HG02678 (cell line): ENCODE measurements at regions not wholly inside any gene's neighbourhood (a gene's known extent, or its start where the extent isn't known, plus 50 kb on each side); places are given as distances from the start of the nearest gene placed in this dataset.
"Not testable (repeated sequence)": the region's sequence is repeated elsewhere in the genome, so short reads cannot be mapped to it uniquely, and the experiment has no call there.

Experiments
- ATAC-seq: cut with Tn5 transposase; IDR thresholded peaks from one replicate; pipeline ENCODE4 v1.9.1; 2021; ENCODE audit warnings: mild to moderate bottlenecking, moderate library complexity; ENCODE audit not compliant: unreplicated experiment

- no peak for ATAC-seq
Measured at GRCh38 chr9:7739595-7739994, 60.0 kb downstream of the DMAC1 start.

DNA sequence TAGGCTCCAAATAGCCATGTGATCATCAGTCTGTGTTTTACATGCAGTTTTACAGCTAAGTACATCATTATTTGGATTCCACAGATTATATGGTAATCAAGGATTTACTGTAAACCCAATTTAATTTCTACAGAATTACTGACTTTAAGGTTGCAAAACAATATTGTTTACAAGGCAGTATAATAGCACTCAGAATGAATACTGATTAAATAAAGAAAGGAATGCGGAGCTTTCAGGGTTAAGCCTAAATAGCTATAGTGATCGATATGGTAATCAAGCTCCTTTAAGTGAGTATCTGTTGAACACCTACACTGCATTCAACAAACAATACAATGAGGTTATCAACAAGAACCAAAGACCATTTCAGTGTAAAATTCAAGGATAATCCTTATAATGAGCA, 64.3 kb downstream of the DMAC1 start:
- no peak for ATAC-seq

DNA sequence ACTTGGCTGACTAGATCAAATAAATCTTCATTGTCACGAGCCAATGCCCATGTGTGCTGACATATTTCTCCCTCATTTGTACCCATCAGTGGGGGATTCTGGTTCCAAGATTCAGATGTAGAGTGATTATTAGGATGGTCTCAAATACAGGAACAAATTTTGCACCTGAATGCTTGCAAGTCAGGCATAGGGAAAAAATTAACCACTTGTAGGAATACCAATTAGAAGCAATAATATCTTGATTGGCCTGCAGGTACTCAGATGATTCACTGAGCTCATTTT, 69.5 kb downstream of the DMAC1 start:
- no peak for ATAC-seq

GRCh38 chr9:7729371-7730163, 70.0 kb downstream of the DMAC1 start:
- no peak for ATAC-seq

GRCh38 chr9:7721291-7721690, 78.3 kb downstream of the DMAC1 start:
- no peak for ATAC-seq

- not testable (repeated sequence) for ATAC-seq
Measured at GRCh38 chr9:7713088-7713487, 86.5 kb downstream of the DMAC1 start.

DNA sequence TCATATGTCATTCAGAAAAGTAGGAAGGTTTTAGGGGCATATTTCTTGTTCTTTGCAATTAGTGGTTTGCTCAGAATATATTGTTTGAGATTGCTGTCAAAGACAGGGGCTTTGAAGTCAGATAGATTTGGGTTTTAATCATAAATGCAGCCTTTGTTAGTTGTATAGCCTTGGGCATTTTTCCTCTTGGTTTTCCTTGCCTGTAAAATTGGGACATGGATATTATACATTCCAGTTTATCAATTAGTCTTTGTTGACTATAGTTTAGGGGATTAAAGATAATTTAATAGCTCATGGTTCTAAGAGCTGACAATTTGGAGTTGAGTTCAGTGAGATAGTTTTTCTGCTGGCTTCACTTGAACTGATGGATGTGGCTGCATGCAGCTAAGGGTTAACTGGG, 88.9 kb downstream of the DMAC1 start:
- ATAC-seq = no peak

DNA sequence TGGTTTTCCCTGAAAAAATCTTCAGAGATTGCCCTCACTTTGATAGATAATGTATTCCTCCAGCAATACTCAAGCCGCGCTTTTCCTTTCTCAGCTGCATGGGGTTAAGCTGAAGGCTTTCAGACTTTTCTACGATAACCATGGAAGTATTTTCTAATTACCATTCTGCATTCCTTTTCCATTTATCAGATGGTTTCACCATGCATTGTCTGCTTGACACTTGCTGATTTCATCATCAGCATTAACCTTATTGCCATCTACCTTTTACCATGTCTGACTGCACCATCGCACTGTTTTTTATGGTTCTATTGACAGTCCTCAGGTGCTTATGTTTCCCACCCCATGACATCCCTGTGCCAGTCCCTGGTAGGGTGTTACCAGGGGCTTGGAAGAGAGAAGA, 91.6 kb downstream of the DMAC1 start:
- ATAC-seq = no peak

- ATAC-seq = no peak
Measured at GRCh38 chr9:7704543-7704942, 95.0 kb downstream of the DMAC1 start.

GRCh38 chr9:7691909-7692308, 107.7 kb downstream of the DMAC1 start:
- ATAC-seq = no peak

GRCh38 chr9:7690014-7690413, 109.6 kb downstream of the DMAC1 start:
- ATAC-seq = no peak

- ATAC-seq = no peak
Measured at GRCh38 chr9:7688626-7689025, 111.0 kb downstream of the DMAC1 start.

GRCh38 chr9:7676609-7677156, 122.9 kb downstream of the DMAC1 start:
- no peak for ATAC-seq

- ATAC-seq = no peak
Measured at GRCh38 chr9:7671847-7672246, 127.7 kb downstream of the DMAC1 start.

DNA sequence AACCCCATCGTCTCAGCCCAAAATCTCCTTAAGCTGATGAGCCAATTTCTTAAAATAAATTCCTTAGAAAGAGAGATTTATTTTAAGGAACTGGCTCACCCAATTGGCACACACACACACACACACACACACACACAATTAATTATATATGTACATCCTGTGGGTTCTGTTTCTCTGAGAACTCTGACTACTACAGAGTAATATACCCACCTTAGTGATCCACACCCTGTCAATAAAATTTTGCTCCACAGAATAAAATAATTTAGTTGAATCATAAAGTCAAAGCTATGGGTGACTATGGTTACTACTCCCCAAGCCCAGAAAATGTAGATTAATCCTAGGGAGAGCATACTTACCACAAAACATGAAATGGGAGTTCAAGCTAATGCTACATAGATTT, 131.0 kb downstream of the DMAC1 start:
- no peak for ATAC-seq

DNA sequence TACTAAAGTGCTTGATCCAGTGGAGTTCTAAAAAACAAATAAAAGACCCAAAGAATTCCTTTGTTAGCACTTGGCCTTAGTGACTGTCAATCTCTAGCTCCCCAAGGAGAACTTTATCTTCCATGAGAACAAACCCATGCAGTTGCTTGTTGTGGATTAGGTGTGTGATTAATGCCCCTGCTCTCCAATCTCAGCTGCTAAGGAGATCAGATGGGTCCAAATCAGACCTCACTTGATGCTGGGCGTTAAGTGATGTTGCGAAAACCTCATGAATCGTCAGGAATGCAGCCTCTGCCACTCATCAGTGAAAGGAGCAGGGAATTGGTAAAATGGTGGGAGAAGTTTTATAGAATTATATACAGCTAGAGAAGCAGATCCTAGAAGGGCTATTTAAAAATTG, 133.7 kb downstream of the DMAC1 start:
- ATAC-seq = no peak

- no peak for ATAC-seq
Measured at GRCh38 chr9:7659766-7660165, 139.8 kb downstream of the DMAC1 start.

DNA sequence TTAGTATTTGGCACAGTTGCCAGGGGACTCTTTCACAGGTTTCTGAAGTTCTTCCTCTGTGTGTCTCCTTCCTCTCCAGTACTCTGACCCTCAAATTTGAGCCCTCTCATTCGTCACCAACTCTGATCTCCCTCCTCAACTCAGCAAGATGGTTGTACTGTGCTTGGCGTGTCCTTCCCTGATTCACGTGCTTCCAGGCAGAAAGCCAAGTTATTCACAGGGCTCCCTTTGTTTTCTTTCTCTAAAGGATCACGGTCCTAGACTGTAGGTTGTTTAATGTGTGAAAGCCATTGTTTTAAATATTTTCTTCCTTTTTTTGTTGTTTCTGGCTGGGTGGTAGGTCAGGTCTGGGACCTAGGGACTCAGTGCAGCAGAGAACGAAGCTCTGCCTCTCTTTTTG, 142.9 kb downstream of the DMAC1 start:
- ATAC-seq = no peak

- ATAC-seq = no peak
Measured at GRCh38 chr9:7653262-7653661, 146.3 kb downstream of the DMAC1 start.

DNA sequence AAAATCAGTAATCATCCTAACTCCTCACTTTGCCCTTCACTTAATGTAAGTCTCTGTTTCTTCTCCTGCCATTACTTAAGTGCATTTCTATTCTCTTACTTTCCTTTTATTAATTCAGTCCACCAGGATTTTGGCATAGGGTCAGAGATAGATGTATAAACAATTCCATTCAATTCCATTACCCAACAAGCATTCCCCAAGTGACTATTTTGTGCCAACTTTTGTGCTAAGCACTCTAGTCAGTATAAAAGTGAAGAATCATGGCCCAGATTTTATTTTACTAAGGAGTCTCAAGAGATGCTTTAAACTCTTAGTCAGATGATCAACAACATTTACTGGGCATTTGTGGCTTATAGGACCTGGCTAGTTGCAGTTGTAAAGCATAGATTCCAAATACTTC, 159.3 kb downstream of the DMAC1 start:
- ATAC-seq = no peak

DNA sequence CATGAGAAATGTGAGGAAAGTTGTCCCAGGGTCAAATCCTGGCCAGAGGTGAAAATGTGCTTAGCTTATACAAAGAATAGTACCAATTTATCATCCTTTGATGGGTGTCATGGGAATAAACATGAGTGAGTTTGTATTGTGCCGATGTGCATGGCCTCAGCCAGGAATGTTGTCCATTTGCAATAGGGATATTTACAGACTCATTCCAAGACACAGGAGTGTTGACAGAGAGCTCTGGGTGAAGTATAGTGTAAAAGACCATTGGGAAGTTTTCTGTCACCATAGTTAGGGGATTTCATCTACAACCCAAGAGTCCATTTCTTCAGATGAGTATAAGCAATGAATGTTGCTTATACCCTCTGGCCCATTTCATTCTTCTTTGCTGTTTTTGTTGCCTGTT, 160.1 kb downstream of the DMAC1 start:
- no peak for ATAC-seq

- no peak for ATAC-seq
Measured at GRCh38 chr9:7636838-7637467, 162.6 kb downstream of the DMAC1 start.

- ATAC-seq = no peak
Measured at GRCh38 chr9:7636309-7636708, 163.3 kb downstream of the DMAC1 start.
